ES-I3 (cell line): ENCODE measurements at regions not wholly inside any gene's neighbourhood (a gene's known extent, or its start where the extent isn't known, plus 50 kb on each side); places are given as distances from the start of the nearest gene placed in this dataset.
"Not testable (repeated sequence)": the region's sequence is repeated elsewhere in the genome, so short reads cannot be mapped to it uniquely, and the experiment has no call there.

ENCODE experiments used
- H3K36me3 ChIP-seq: 2 replicates; pipeline ENCODE4 v1.6.1; 2013; ENCODE audit warnings: mild to moderate bottlenecking, low read length, control low read depth, moderate library complexity; ENCODE audit not compliant: insufficient read depth
- H3K4me1 ChIP-seq: 2 replicates; pipeline ENCODE4 v1.6.1; 2013; ENCODE audit warnings: mild to moderate bottlenecking, control low read depth, low read length; ENCODE audit not compliant: insufficient read depth
- H3K9ac ChIP-seq: 2 replicates; pipeline ENCODE4 v1.6.1; 2013; ENCODE audit warnings: low read depth, mild to moderate bottlenecking, low read length, moderate library complexity
- H3K9me3 ChIP-seq: 2 replicates; pipeline ENCODE4 v1.6.1; 2013; ENCODE audit warnings: mild to moderate bottlenecking, low read length, moderate library complexity; ENCODE audit not compliant: control insufficient read depth, insufficient read depth

GRCh38 chr19:28612275-28612769 is 600.6 kb downstream of the UQCRFS1 start:
- H3K36me3 ChIP-seq = no peaks in the 10 kb centered on the region

GRCh38 chr19:28611227-28611914 is 601.6 kb downstream of the UQCRFS1 start:
- H3K4me1 ChIP-seq, H3K9ac ChIP-seq, H3K36me3 ChIP-seq: not testable (repeated sequence)
- peaks cover 18% of the 10 kb centered on the region for H3K9me3 ChIP-seq

More at GRCh38 chr19:28612275-28612769, 600.6 kb downstream of the UQCRFS1 start:
- no peaks in the 10 kb centered on the region for H3K4me1 ChIP-seq
- H3K9me3 ChIP-seq = peaks cover 18% of the 10 kb centered on the region
- no peak overlapping the region for H3K9ac ChIP-seq

- H3K9ac ChIP-seq = no peak overlapping the region
- no peaks in the 10 kb centered on the region for H3K36me3 ChIP-seq
- no peaks in the 10 kb centered on the region for H3K4me1 ChIP-seq
- H3K9me3 ChIP-seq = peaks cover 12% of the 10 kb centered on the region
These were observed 602.2 kb downstream of the UQCRFS1 start for GRCh38 chr19:28610731-28611130.

GRCh38 chr19:28609944-28610343 is 603.0 kb downstream of the UQCRFS1 start:
- Histone ChIP-seq H3K36me3 (no peaks in the 10 kb centered on the region), H3K9me3 (peaks cover 7% of the 10 kb centered on the region), H3K9ac (no peak overlapping the region), H3K4me1 (no peaks in the 10 kb centered on the region)

GRCh38 chr19:28609091-28609755 is 603.7 kb downstream of the UQCRFS1 start:
- Histone ChIP-seq H3K36me3 (no peaks in the 10 kb centered on the region), H3K9ac (no peak overlapping the region), H3K9me3 (peaks cover 4% of the 10 kb centered on the region), H3K4me1 (no peaks in the 10 kb centered on the region)

- H3K9ac ChIP-seq = no peak overlapping the region
- H3K4me1 ChIP-seq = no peaks in the 10 kb centered on the region
- peaks cover 2% of the 10 kb centered on the region; the same call in 1 of the 2 replicates for H3K9me3 ChIP-seq
- no peaks in the 10 kb centered on the region for H3K36me3 ChIP-seq
These were observed 604.7 kb downstream of the UQCRFS1 start for GRCh38 chr19:28608292-28608691.

- no peaks in the 10 kb centered on the region; the same call in 1 of the 2 replicates for H3K9me3 ChIP-seq
- H3K9ac ChIP-seq = no peak overlapping the region
- no peaks in the 10 kb centered on the region for H3K4me1 ChIP-seq
- no peaks in the 10 kb centered on the region for H3K36me3 ChIP-seq
These were observed 605.8 kb downstream of the UQCRFS1 start for GRCh38 chr19:28607066-28607583.

- Histone ChIP-seq H3K4me1 (no peaks in the 10 kb centered on the region), H3K9me3 (no peaks in the 10 kb centered on the region; the same call in 1 of the 2 replicates), H3K9ac (no peak overlapping the region), H3K36me3 (no peaks in the 10 kb centered on the region)
These were observed 606.5 kb downstream of the UQCRFS1 start for GRCh38 chr19:28606269-28607032.

GRCh38 chr19:28605501-28606268 is 607.3 kb downstream of the UQCRFS1 start:
- Histone ChIP-seq H3K9me3 (no peaks in the 10 kb centered on the region; the same call in 1 of the 2 replicates), H3K36me3 (no peaks in the 10 kb centered on the region), H3K4me1 (no peaks in the 10 kb centered on the region), H3K9ac (no peak overlapping the region)

- H3K9ac ChIP-seq = no peak overlapping the region
- no peaks in the 10 kb centered on the region for H3K36me3 ChIP-seq
- no peaks in the 10 kb centered on the region for H3K4me1 ChIP-seq
- no peaks in the 10 kb centered on the region; the same call in 1 of the 2 replicates for H3K9me3 ChIP-seq
These were observed 609.5 kb downstream of the UQCRFS1 start for GRCh38 chr19:28603453-28603852.

GRCh38 chr19:28602675-28603298 is 610.2 kb downstream of the UQCRFS1 start:
- no peaks in the 10 kb centered on the region for H3K4me1 ChIP-seq
- no peaks in the 10 kb centered on the region for H3K9me3 ChIP-seq
- no peak overlapping the region for H3K9ac ChIP-seq
- H3K36me3 ChIP-seq = no peaks in the 10 kb centered on the region

- Histone ChIP-seq H3K9ac (no peak overlapping the region), H3K4me1 (no peaks in the 10 kb centered on the region), H3K9me3 (no peaks in the 10 kb centered on the region), H3K36me3 (no peaks in the 10 kb centered on the region)
These were observed 611.1 kb downstream of the UQCRFS1 start for GRCh38 chr19:28601723-28602440.

- Histone ChIP-seq H3K9me3 (no peaks in the 10 kb centered on the region), H3K9ac (no peak overlapping the region), H3K36me3 (no peaks in the 10 kb centered on the region), H3K4me1 (no peaks in the 10 kb centered on the region)
These were observed 614.1 kb downstream of the UQCRFS1 start for GRCh38 chr19:28598861-28599260.
